Colonic mucosa (tissue), 4 donors: ENCODE measurements at regions not wholly inside any gene's neighbourhood (a gene's known extent, or its start where the extent isn't known, plus 50 kb on each side); places are given as distances from the start of the nearest gene placed in this dataset.

Source experiments
- DNase-seq: peaks from one replicate; pipeline ENCODE4 v3.0.0-alpha.2; 2020
- H3K27ac ChIP-seq: fragments of 200-600 bp; one replicate; pipeline ENCODE4 v1.8.0; 2021
- H3K27me3 ChIP-seq: fragments of 200-600 bp; one replicate; pipeline ENCODE4 v1.8.0; 2021
- H3K36me3 ChIP-seq: fragments of 200-600 bp; one replicate; pipeline ENCODE4 v1.8.0; 2021
- H3K4me1 ChIP-seq: fragments of 200-600 bp; one replicate; pipeline ENCODE4 v1.8.0; 2021; ENCODE audit warnings: mild to moderate bottlenecking
- H3K4me3 ChIP-seq: fragments of 200-600 bp; one replicate; pipeline ENCODE4 v1.8.0; 2021
- H3K9ac ChIP-seq, 2 donors: one replicate each; pipeline ENCODE4 v1.7.0; 2013; ENCODE audit warnings: control low read depth in 2 of 2, low read depth in 2 of 2, low read length in 2 of 2
- H3K9me3 ChIP-seq: fragments of 200-600 bp; one replicate; pipeline ENCODE4 v1.8.0; 2021
- intact Hi-C: fragments of 100-400 bp; cut with DNase I; formaldehyde crosslinking; loops from one replicate; pipeline ENCODE4 v1.14.1; 2022
- TF ChIP-seq, protein P1 (sequence below): fragments of 200-600 bp; IDR thresholded peaks from one replicate; pipeline ENCODE4 v1.8.0; 2022; ENCODE audit warnings: antibody characterized with exemption, mild to moderate bottlenecking
- donor health status: healthy.
- donor health status: DM: no; HTN: no; CAD: no.
- donor health status: DM: no; HTN: no; CAD: no.

DNA sequence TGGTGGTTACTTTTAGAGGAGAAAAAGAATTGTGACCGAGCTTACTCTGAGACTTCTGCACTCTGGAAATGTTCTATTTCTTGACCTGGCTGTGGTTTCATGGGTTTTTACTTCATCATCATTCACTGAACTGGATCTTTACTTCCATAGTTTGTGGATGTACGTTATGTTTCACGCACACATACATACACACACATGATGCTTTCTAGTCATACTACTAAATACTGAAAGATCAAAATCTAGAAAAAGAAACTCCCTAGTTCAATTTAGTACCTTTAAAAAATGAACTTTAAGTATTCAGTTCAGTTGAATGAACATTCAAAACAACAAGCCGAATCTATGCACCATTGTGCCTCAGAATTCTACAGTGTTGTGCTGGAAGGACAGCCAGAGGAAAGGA is 65.0 kb downstream of the TEX35 start:
- intact Hi-C loops: no loop called here
- Histone ChIP-seq H3K27me3 (no peaks in the 10 kb centered on the region), H3K9me3 (no peaks in the 10 kb centered on the region), H3K36me3 (no peaks in the 10 kb centered on the region), H3K9ac (no peak overlapping the region), H3K27ac (no peak overlapping the region), H3K4me1 (no peaks in the 10 kb centered on the region), H3K4me3 (no peak overlapping the region)
- no peak for DNase-seq
- TF ChIP-seq, protein P1, sequence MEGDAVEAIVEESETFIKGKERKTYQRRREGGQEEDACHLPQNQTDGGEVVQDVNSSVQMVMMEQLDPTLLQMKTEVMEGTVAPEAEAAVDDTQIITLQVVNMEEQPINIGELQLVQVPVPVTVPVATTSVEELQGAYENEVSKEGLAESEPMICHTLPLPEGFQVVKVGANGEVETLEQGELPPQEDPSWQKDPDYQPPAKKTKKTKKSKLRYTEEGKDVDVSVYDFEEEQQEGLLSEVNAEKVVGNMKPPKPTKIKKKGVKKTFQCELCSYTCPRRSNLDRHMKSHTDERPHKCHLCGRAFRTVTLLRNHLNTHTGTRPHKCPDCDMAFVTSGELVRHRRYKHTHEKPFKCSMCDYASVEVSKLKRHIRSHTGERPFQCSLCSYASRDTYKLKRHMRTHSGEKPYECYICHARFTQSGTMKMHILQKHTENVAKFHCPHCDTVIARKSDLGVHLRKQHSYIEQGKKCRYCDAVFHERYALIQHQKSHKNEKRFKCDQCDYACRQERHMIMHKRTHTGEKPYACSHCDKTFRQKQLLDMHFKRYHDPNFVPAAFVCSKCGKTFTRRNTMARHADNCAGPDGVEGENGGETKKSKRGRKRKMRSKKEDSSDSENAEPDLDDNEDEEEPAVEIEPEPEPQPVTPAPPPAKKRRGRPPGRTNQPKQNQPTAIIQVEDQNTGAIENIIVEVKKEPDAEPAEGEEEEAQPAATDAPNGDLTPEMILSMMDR: no peak

- no peak overlapping the region for H3K4me3 ChIP-seq
- TF ChIP-seq, protein P1: no peak
- no peaks in the 10 kb centered on the region for H3K4me1 ChIP-seq
- DNase-seq: no peak
- no peak overlapping the region for H3K27ac ChIP-seq
- no peaks in the 10 kb centered on the region for H3K27me3 ChIP-seq
- H3K36me3 ChIP-seq: no peaks in the 10 kb centered on the region
- H3K9ac ChIP-seq: no peak overlapping the region
- intact Hi-C loops: no loop called here
- H3K9me3 ChIP-seq: no peaks in the 10 kb centered on the region
Observed at GRCh38 chr1:178578541-178578940, 65.6 kb downstream of the TEX35 start.

- H3K27ac ChIP-seq: no peak overlapping the region
- no peaks in the 10 kb centered on the region for H3K27me3 ChIP-seq
- TF ChIP-seq, protein P1: no peak
- H3K4me3 ChIP-seq: no peak overlapping the region
- H3K9me3 ChIP-seq: no peaks in the 10 kb centered on the region
- intact Hi-C loops: no loop called here
- no peak for DNase-seq
- H3K36me3 ChIP-seq: no peaks in the 10 kb centered on the region
- no peaks in the 10 kb centered on the region for H3K4me1 ChIP-seq
- no peak overlapping the region for H3K9ac ChIP-seq
Observed at GRCh38 chr1:178579095-178579494, 66.2 kb downstream of the TEX35 start.

GRCh38 chr1:178579562-178579961 is 66.7 kb downstream of the TEX35 start:
- Histone ChIP-seq H3K9me3 (no peaks in the 10 kb centered on the region), H3K27me3 (no peaks in the 10 kb centered on the region), H3K36me3 (no peaks in the 10 kb centered on the region), H3K9ac (no peak overlapping the region), H3K27ac (no peak overlapping the region), H3K4me1 (no peaks in the 10 kb centered on the region), H3K4me3 (no peak overlapping the region)
- TF ChIP-seq, protein P1: no peak
- intact Hi-C loops: no loop called here
- no peak for DNase-seq

DNA sequence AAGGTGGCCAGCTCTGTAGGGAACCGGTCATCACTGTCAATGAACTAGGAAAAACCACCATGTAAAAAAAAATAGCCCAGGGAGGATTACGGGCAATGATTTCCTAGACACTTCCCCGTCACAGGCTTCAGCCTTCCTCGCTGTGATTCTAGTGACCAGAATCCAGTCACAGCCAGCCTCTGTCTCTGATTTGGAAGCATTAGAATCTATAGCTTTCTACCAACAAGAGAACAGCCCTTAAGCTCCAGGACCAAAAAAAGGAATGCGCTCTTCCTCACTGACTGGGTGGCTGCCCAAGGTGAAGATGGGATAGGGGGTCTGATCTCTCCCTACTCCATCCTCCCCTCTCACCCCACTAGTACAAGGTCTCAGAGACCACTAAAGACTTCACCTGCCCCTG is 67.2 kb downstream of the TEX35 start:
- no peaks in the 10 kb centered on the region for H3K4me1 ChIP-seq
- H3K27ac ChIP-seq: no peak overlapping the region
- no peak overlapping the region for H3K9ac ChIP-seq
- DNase-seq: no peak
- no peaks in the 10 kb centered on the region for H3K27me3 ChIP-seq
- no peak overlapping the region for H3K4me3 ChIP-seq
- TF ChIP-seq, protein P1: no peak
- intact Hi-C loops: no loop called here
- H3K36me3 ChIP-seq: no peaks in the 10 kb centered on the region
- H3K9me3 ChIP-seq: no peaks in the 10 kb centered on the region

DNA sequence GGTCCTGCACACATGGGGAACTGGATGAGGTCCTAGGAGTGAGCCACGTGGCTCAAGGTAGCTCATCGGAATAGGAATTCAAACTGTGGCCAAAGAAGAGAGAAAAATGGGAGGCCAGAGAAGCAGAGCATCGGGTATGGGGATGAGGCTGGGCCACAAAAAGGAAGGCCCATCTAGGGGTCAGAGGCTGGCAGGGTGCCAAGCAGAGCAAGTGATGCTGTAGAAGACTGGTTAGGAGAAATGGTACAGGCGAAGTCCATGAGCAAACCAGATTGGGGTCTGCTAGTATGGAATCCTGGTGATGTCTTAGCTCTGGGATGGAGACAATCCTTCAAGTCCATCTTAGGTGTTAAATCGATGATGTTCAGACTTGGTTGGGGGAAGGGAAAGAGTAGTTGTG is 68.0 kb downstream of the TEX35 start:
- Histone ChIP-seq H3K27me3 (no peaks in the 10 kb centered on the region), H3K4me3 (no peak overlapping the region), H3K4me1 (no peaks in the 10 kb centered on the region), H3K9ac (no peak overlapping the region), H3K27ac (no peak overlapping the region), H3K36me3 (no peaks in the 10 kb centered on the region), H3K9me3 (no peaks in the 10 kb centered on the region)
- DNase-seq: no peak
- intact Hi-C loops: no loop called here
- TF ChIP-seq, protein P1: no peak
